Ramos (cell line): ENCODE measurements at regions not wholly inside any gene's neighbourhood (a gene's known extent, or its start where the extent isn't known, plus 50 kb on each side); places are given as distances from the start of the nearest gene placed in this dataset.
"Not testable (repeated sequence)": the region's sequence is repeated elsewhere in the genome, so short reads cannot be mapped to it uniquely, and the experiment has no call there.

Experiments
- in situ Hi-C: fragments of 300-500 bp; cut with MboI; formaldehyde crosslinking; loops from one replicate; pipeline ENCODE4 v1.14.3; 2022; ENCODE audit warnings: low sequenced_read_pairs; ENCODE audit not compliant: unreplicated experiment

- in situ Hi-C loops, result not testable (repeated sequence)
These were observed 338.8 kb upstream of the SOX9 start for GRCh38 chr17:71782021-71782420.

GRCh38 chr17:71790791-71791190 is 330.0 kb upstream of the SOX9 start:
- in situ Hi-C loops, result no loop called here

- in situ Hi-C loops, result no loop called here
These were observed 329.5 kb upstream of the SOX9 start for GRCh38 chr17:71791311-71791710.

GRCh38 chr17:71792966-71793365 is 327.9 kb upstream of the SOX9 start:
- in situ Hi-C loops, result no loop called here

GRCh38 chr17:71793518-71793917 is 327.3 kb upstream of the SOX9 start:
- in situ Hi-C loops, result no loop called here

- in situ Hi-C loops, result no loop called here
These were observed 322.1 kb upstream of the SOX9 start for GRCh38 chr17:71798701-71799100.

- in situ Hi-C loops, result no loop called here
These were observed 321.2 kb upstream of the SOX9 start for GRCh38 chr17:71799657-71800056.

- in situ Hi-C loops, result no loop called here
These were observed 319.5 kb upstream of the SOX9 start for GRCh38 chr17:71801301-71801700.

GRCh38 chr17:71802663-71803062 is 318.2 kb upstream of the SOX9 start:
- in situ Hi-C loops, result no loop called here

- in situ Hi-C loops, result no loop called here
These were observed 317.1 kb upstream of the SOX9 start for GRCh38 chr17:71803656-71804284.

GRCh38 chr17:71809537-71809936 is 311.3 kb upstream of the SOX9 start:
- in situ Hi-C loops, result no loop called here

- in situ Hi-C loops, result not testable (repeated sequence)
These were observed 307.0 kb upstream of the SOX9 start for GRCh38 chr17:71813861-71814260.

- in situ Hi-C loops, result no loop called here
These were observed 299.3 kb upstream of the SOX9 start for GRCh38 chr17:71821511-71821910.

GRCh38 chr17:71824671-71825070 is 296.1 kb upstream of the SOX9 start:
- in situ Hi-C loops, result no loop called here

GRCh38 chr17:71825687-71826086 is 295.1 kb upstream of the SOX9 start:
- in situ Hi-C loops, result no loop called here

- in situ Hi-C loops, result no loop called here
These were observed 292.6 kb upstream of the SOX9 start for GRCh38 chr17:71828182-71828596.

GRCh38 chr17:71830866-71831265 is 290.0 kb upstream of the SOX9 start:
- in situ Hi-C loops, result no loop called here

GRCh38 chr17:71842986-71843385 is 277.8 kb upstream of the SOX9 start:
- in situ Hi-C loops, result no loop called here

- in situ Hi-C loops, result no loop called here
These were observed 275.5 kb upstream of the SOX9 start for GRCh38 chr17:71845337-71845736.

- in situ Hi-C loops, result no loop called here
These were observed 274.2 kb upstream of the SOX9 start for GRCh38 chr17:71846561-71847110.

- in situ Hi-C loops, result no loop called here
These were observed 270.7 kb upstream of the SOX9 start for GRCh38 chr17:71849783-71850768.
